ENCODE measurements at regions not wholly inside any gene's neighbourhood (a gene's known extent, or its start where the extent isn't known, plus 50 kb on each side); places are given as distances from the start of the nearest gene placed in this dataset.

GRCh38 chr1:168431882-168432281 lies 111.9 kb downstream of the XCL2 start:
- Histone ChIP-seq H4K91ac (ENCODE audit: insufficient read depth, low read depth, low read length) (no peak overlapping the region), H3K9me3 (ENCODE audit: control insufficient read depth, insufficient read depth, low read length) (no peaks in the 10 kb centered on the region), H3K27me3 (ENCODE audit: control insufficient read depth, insufficient read depth, low read length) (peaks cover 5% of the 10 kb centered on the region; the same call in 1 of the 2 replicates), H2BK15ac (ENCODE audit: low read depth, low read length) (no peak overlapping the region), H2BK20ac (ENCODE audit: low read depth, low read length) (no peak overlapping the region), H2AK9ac (replicated peaks; ENCODE audit: low read depth, low read length, poor library complexity) (no peak overlapping the region), H4K5ac (ENCODE audit: low read depth, low read length) (no peak overlapping the region), H2AFZ (replicated peaks; ENCODE audit: low read length, poor library complexity) (no peak overlapping the region), H2AK5ac (ENCODE audit: low read depth, low read length) (no peak overlapping the region), H3K4ac (ENCODE audit: low read depth, low read length) (no peak overlapping the region), H3K56ac (ENCODE audit: extremely low read depth, insufficient read depth, low read length) (no peak overlapping the region), H3K4me1 (ENCODE audit: control insufficient read depth, insufficient read depth, low read length) (no peaks in the 10 kb centered on the region), H3K79me1 (ENCODE audit: low read depth in 1 of 2, low read length in 2 of 2) (no peaks in the 10 kb centered on the region), H3K14ac (replicated peaks; ENCODE audit: low read depth, low read length) (no peak overlapping the region), H3K23ac (ENCODE audit: low read depth, low read length) (no peak overlapping the region), H3K4me2 (ENCODE audit: low read depth, low read length) (no peak overlapping the region), H3K4me3 (ENCODE audit: insufficient read depth, low read depth, low read length) (no peak overlapping the region), H2BK120ac (ENCODE audit: low read depth, low read length) (no peak overlapping the region), H4K20me1 (ENCODE audit: insufficient read depth, low read length) (no peaks in the 10 kb centered on the region), H3K36me3 (ENCODE audit: control insufficient read depth, insufficient read depth, low read length) (no peaks in the 10 kb centered on the region), H3K18ac (ENCODE audit: low read depth, low read length) (no peak overlapping the region), H4K8ac (ENCODE audit: low read depth in 2 of 2, low read length in 2 of 2) (no peak overlapping the region), H3K9ac (ENCODE audit: low read depth, low read length) (no peak overlapping the region), H3K27ac (ENCODE audit: insufficient read depth, low read length) (no peak overlapping the region), H3K9me1 (ENCODE audit: insufficient read depth, low read length) (no peaks in the 10 kb centered on the region), H2BK5ac (ENCODE audit: low read depth, low read length, poor library complexity, severe bottlenecking) (no peak overlapping the region)
- CTCF ChIA-PET = no interaction called here
- no peak for TF ChIP-seq CEBPB (IDR thresholded peaks at IDR 0.05; ENCODE audit: low read depth, low read length)
- no peak for TF ChIP-seq RAD21 (IDR thresholded peaks at IDR 0.05; ENCODE audit: low read length)
- TF ChIP-seq MXI1 (IDR thresholded peaks at IDR 0.05; ENCODE audit: borderline replicate concordance, low read depth, low read length) = no peak
- no peak for TF ChIP-seq FOS (IDR thresholded peaks at IDR 0.05; ENCODE audit: low read depth, low read length)
- TF ChIP-seq USF2 (IDR thresholded peaks at IDR 0.05; ENCODE audit: low read depth, low read length) = no peak
- no peak for TF ChIP-seq POLR2A (IDR thresholded peaks at IDR 0.05; ENCODE audit: low read depth, low read length)
- DNase-seq (no peak), ATAC-seq (ENCODE audit: low read depth) (no peak)
- BruUV-seq (replicated peaks) = no TSS peak
- dilution Hi-C loops (cut with HindIII; ENCODE audit: low sequenced_read_pairs, unreplicated experiment) (no loop called here), in situ Hi-C loops (cut with MboI; ENCODE audit: low sequenced_read_pairs) (loop anchor here (10.0 kb wide), 1 partner anchor 913 kb away; no protein-coding TSS in a partner anchor), intact Hi-C loops (cut with micrococcal nuclease) (no loop called here)
- POLR2A ChIA-PET (ENCODE audit: unreplicated experiment) = no interaction called here
